H1 (cell line): ENCODE measurements at regions not wholly inside any gene's neighbourhood (a gene's known extent, or its start where the extent isn't known, plus 50 kb on each side); places are given as distances from the start of the nearest gene placed in this dataset.

ENCODE experiments used
- CTCF ChIA-PET: fragments of 300-600 bp; sonication (Branson Sonifier 250); formaldehyde crosslinking; loops from one replicate; lab custom pipeline; 2021; ENCODE audit not compliant: partially characterized antibody; lab: Charles Lee
- POLR2A ChIA-PET: fragments of 300-600 bp; sonication (Branson Sonifier 250); formaldehyde crosslinking; loops from one replicate; lab custom pipeline; 2021; ENCODE audit warnings: inconsistent platforms; ENCODE audit not compliant: partially characterized antibody; lab: Charles Lee
- DNase-seq, 2 experiments: peaks; one replicate each; pipeline versions ENCODE4 v3.0.0 to v3.0.0-alpha.2; 2010 to 2022; ENCODE audit warnings: low spot score in 2 of 2, low read depth in 1 of 2, mixed read lengths in 1 of 2
- FAIRE-seq: peaks from 2 replicates; lab custom pipeline; 2011; peaks lifted over from hg19 to GRCh38; lab: Jason Lieb, UNC
- H2AFZ ChIP-seq: 2 replicates; pipeline ENCODE4 v1.8.1; 2012; ENCODE audit warnings: low read length, inconsistent platforms
- H2AK5ac ChIP-seq: 2 replicates; pipeline ENCODE4 v1.6.1; 2013; ENCODE audit warnings: low read depth, low read length
- H2BK120ac ChIP-seq: replicated peaks from 2 replicates; pipeline ENCODE3; 2013; ENCODE audit warnings: low read depth, low read length, inconsistent platforms
- H2BK12ac ChIP-seq: 2 replicates; pipeline ENCODE4 v1.6.1; 2013; ENCODE audit warnings: low read depth, low read length
- H2BK15ac ChIP-seq: 2 replicates; pipeline ENCODE4 v1.6.1; 2013; ENCODE audit warnings: low read length
- H2BK20ac ChIP-seq: 2 replicates; pipeline ENCODE4 v1.6.1; 2013; ENCODE audit warnings: low read length
- H2BK5ac ChIP-seq: 2 replicates; pipeline ENCODE4 v1.6.1; 2013; ENCODE audit warnings: low read depth, low read length
- H3K14ac ChIP-seq: 2 replicates; pipeline ENCODE4 v1.6.1; 2013; ENCODE audit warnings: inconsistent platforms; ENCODE audit not compliant: insufficient read length
- H3K18ac ChIP-seq: 2 replicates; pipeline ENCODE4 v1.6.1; 2013; ENCODE audit warnings: low read length; ENCODE audit errors: extremely low read depth
- H3K23ac ChIP-seq: 2 replicates; pipeline ENCODE4 v1.6.1; 2013; ENCODE audit warnings: inconsistent platforms; ENCODE audit not compliant: insufficient read length
- H3K23me2 ChIP-seq: 2 replicates; pipeline ENCODE4 v1.6.1; 2013; ENCODE audit warnings: low read depth, low read length
- H3K27ac ChIP-seq: 2 replicates; pipeline ENCODE4 v1.6.1; 2011; ENCODE audit warnings: low read depth, low read length, inconsistent platforms
- H3K27me3 ChIP-seq, 4 experiments: replicated peaks in 1 of 4; 1 replicate in 1 of 4; 2 replicates in 3 of 4; pipeline versions ENCODE4 v1.6.1 to v1.8.1; 2011 to 2013; ENCODE audit warnings: low read length in 3 of 4, mild to moderate bottlenecking in 3 of 4, inconsistent platforms in 2 of 4, mixed read lengths in 2 of 4, moderate library complexity in 1 of 4; ENCODE audit not compliant: control insufficient read depth in 3 of 4, insufficient read depth in 3 of 4; ENCODE audit errors: extremely low read depth in 1 of 4
- H3K36me3 ChIP-seq, 4 experiments: 2 replicates each; pipeline versions ENCODE4 v1.6.1 to v1.8.1; 2011 to 2013; ENCODE audit warnings: mild to moderate bottlenecking in 4 of 4, low read length in 3 of 4, moderate library complexity in 2 of 4, control low read depth in 1 of 4, inconsistent platforms in 1 of 4; ENCODE audit not compliant: insufficient read depth in 4 of 4, control insufficient read depth in 2 of 4
- H3K4ac ChIP-seq: replicated peaks from 2 replicates; pipeline ENCODE3; 2013; ENCODE audit warnings: low read length, low read depth, mixed read lengths, inconsistent platforms; ENCODE audit not compliant: insufficient read length
- H3K4me1 ChIP-seq, 4 experiments: replicated peaks in 1 of 4; 1 replicate in 1 of 4; 2 replicates in 3 of 4; pipeline versions ENCODE4 v1.6.1 to v1.8.1; 2011 to 2013; ENCODE audit warnings: low read length in 3 of 4, inconsistent platforms in 2 of 4, mixed read lengths in 1 of 4; ENCODE audit not compliant: insufficient read depth in 4 of 4, control insufficient read depth in 3 of 4
- H3K4me2 ChIP-seq, 2 experiments: 2 replicates each; pipeline versions ENCODE4 v1.6.1 to v1.8.1; 2011 to 2013; ENCODE audit warnings: low read depth in 2 of 2, low read length in 2 of 2, control low read depth in 1 of 2, inconsistent platforms in 1 of 2, mild to moderate bottlenecking in 1 of 2; ENCODE audit not compliant: insufficient read depth in 1 of 2
- H3K4me3 ChIP-seq, 4 experiments: fragments of 200-600, 300-600 bp in 1 of 4; sonication (generic), shearing (Covaris generic), sonication (Bioruptor Twin) in 1 of 4; 2 replicates each; pipeline versions ENCODE4 v1.5.1 to v1.8.1; 2011 to 2016; ENCODE audit warnings: low read length in 4 of 4, low read depth in 3 of 4, control low read depth in 2 of 4, inconsistent platforms in 2 of 4, mild to moderate bottlenecking in 2 of 4, mixed read lengths in 1 of 4, moderate library complexity in 1 of 4; ENCODE audit not compliant: insufficient read depth in 2 of 4; ENCODE audit errors: extremely low read depth in 1 of 4
- H3K56ac ChIP-seq: replicated peaks from 2 replicates; pipeline ENCODE3; 2013; ENCODE audit warnings: low read depth, mild to moderate bottlenecking, mixed read lengths, low read length, inconsistent platforms; ENCODE audit not compliant: insufficient read length
- H3K79me1 ChIP-seq: 2 replicates; pipeline ENCODE4 v1.6.1; 2013; ENCODE audit warnings: low read depth, low read length, control low read depth
- H3K79me2 ChIP-seq, 2 experiments: 2 replicates each; pipeline versions ENCODE4 v1.6.1 to v1.8.1; 2012 to 2013; ENCODE audit warnings: low read length in 2 of 2, mild to moderate bottlenecking in 2 of 2, inconsistent platforms in 1 of 2; ENCODE audit not compliant: insufficient read depth in 2 of 2, control insufficient read depth in 1 of 2
- H3K9ac ChIP-seq, 4 experiments: replicated peaks in 1 of 4; 1 replicate in 1 of 4; 2 replicates in 3 of 4; pipeline versions ENCODE4 v1.6.1 to v1.8.1; 2011 to 2013; ENCODE audit warnings: low read depth in 3 of 4, low read length in 3 of 4, control low read depth in 2 of 4, mild to moderate bottlenecking in 2 of 4, moderate library complexity in 2 of 4, inconsistent platforms in 1 of 4; ENCODE audit errors: extremely low read depth in 1 of 4
- H3K9me3 ChIP-seq, 2 experiments: 2 replicates each; pipeline versions ENCODE4 v1.6.1 to v1.8.1; 2012 to 2013; ENCODE audit warnings: mild to moderate bottlenecking in 2 of 2, moderate library complexity in 2 of 2, control low read depth in 1 of 2, inconsistent platforms in 1 of 2, low read depth in 1 of 2, low read length in 1 of 2, mixed read lengths in 1 of 2; ENCODE audit not compliant: insufficient read depth in 2 of 2
- H4K20me1 ChIP-seq, 2 experiments: replicated peaks in 1 of 2; 2 replicates each; pipeline versions ENCODE3 to v1.8.1; 2011 to 2013; ENCODE audit warnings: inconsistent platforms in 2 of 2, low read length in 2 of 2, mild to moderate bottlenecking in 1 of 2; ENCODE audit not compliant: insufficient read depth in 2 of 2, control insufficient read depth in 1 of 2
- H4K5ac ChIP-seq: 2 replicates; pipeline ENCODE4 v1.6.1; 2013; ENCODE audit warnings: low read length, low read depth, mixed read lengths, inconsistent platforms; ENCODE audit not compliant: insufficient read length
- H4K8ac ChIP-seq: 2 replicates; pipeline ENCODE4 v1.8.0; 2013; ENCODE audit warnings: mild to moderate bottlenecking, moderate library complexity, low read length, inconsistent platforms; ENCODE audit not compliant: insufficient read depth; ENCODE audit errors: extremely low read depth
- H4K91ac ChIP-seq: replicated peaks from 2 replicates; pipeline ENCODE3; 2013; ENCODE audit warnings: low read length, mixed read lengths, inconsistent platforms; ENCODE audit not compliant: insufficient read length
- GTF2F1 ChIP-seq: IDR thresholded peaks from 2 replicates; pipeline ENCODE4 v1.6.1; 2012; ENCODE audit warnings: low read depth, low read length, improper control_type of control experiment, borderline replicate concordance
- JUND ChIP-seq: IDR thresholded peaks from 2 replicates; pipeline ENCODE4 v1.6.1; 2011; ENCODE audit warnings: mild to moderate bottlenecking, improper control_type of control experiment, low read length
- KDM1A ChIP-seq: fragments of 200-600, 300-600 bp; sonication (generic); IDR thresholded peaks from 2 replicates; pipeline ENCODE4 v1.7.1; 2016; ENCODE audit warnings: mild to moderate bottlenecking, low read length, borderline replicate concordance
- MAX ChIP-seq: IDR thresholded peaks from 2 replicates; pipeline ENCODE4 v1.6.1; 2012; ENCODE audit warnings: inconsistent platforms
- WGBS, 2 experiments: shearing (Covaris generic) in 1 of 2; methylation state at CpG; one replicate each; pipeline versions ENCODE4 v1.1.6 to v1.1.7; 2013 to 2015; ENCODE audit warnings: low lambda C conversion rate in 2 of 2, mixed read lengths in 2 of 2, inconsistent platforms in 1 of 2, low coverage in 1 of 2, missing lambda C conversion rate in 1 of 2; ENCODE audit not compliant: insufficient replicate concordance in 2 of 2, insufficient coverage in 1 of 2, insufficient read length in 1 of 2; ENCODE audit errors: extremely low coverage in 1 of 2, missing lambda C conversion rate in 1 of 2; 5-methylcytosine and 5-hydroxymethylcytosine counted together

GRCh38 chr3:106675451-106675850 is 701.8 kb upstream of the CCDC54 start:
- 93% methylated on average over 2 of the region's 2 CpGs; no CpG with 5 or more reads in 1 of the 2 experiments for WGBS, 2 experiments
- Histone ChIP-seq H2BK120ac (no peak overlapping the region), H3K14ac (no peak overlapping the region), H3K79me1 (no peaks in the 10 kb centered on the region), H2BK15ac (no peak overlapping the region), H2BK12ac (no peak overlapping the region), H3K4me2 (no peak overlapping the region), H4K20me1 (no peaks in the 10 kb centered on the region), H3K23ac (no peak overlapping the region), H3K56ac (no peak overlapping the region), H3K4me1 (no peaks in the 10 kb centered on the region), H3K9me3 (no peaks in the 10 kb centered on the region), H3K36me3 (no peaks in the 10 kb centered on the region), H3K9ac (no peak overlapping the region), H2BK5ac (no peak overlapping the region), H3K27ac (no peak overlapping the region), H3K23me2 (peaks cover 1% of the 10 kb centered on the region; the same call in 1 of the 2 replicates), H2BK20ac (no peak overlapping the region), H3K79me2 (no peaks in the 10 kb centered on the region), H4K91ac (no peak overlapping the region), H2AFZ (no peak overlapping the region), H4K5ac (no peak overlapping the region), H2AK5ac (no peak overlapping the region), H4K8ac (no peak overlapping the region), H3K4me3 (no peak overlapping the region), H3K4ac (no peak overlapping the region), H3K18ac (no peak overlapping the region), H3K27me3 (no peaks in the 10 kb centered on the region)
- FAIRE-seq (no peak), DNase-seq (no peak)
- TF ChIP-seq GTF2F1 (no peak), MAX (no peak), JUND (no peak), KDM1A (no peak)
- CTCF ChIA-PET = no interaction called here
- POLR2A ChIA-PET = no interaction called here
